ENCODE measurements at regions not wholly inside any gene's neighbourhood (a gene's known extent, or its start where the extent isn't known, plus 50 kb on each side); places are given as distances from the start of the nearest gene placed in this dataset.
A peak's percentile ranks its signal among the peaks of the same experiment; 100 is the strongest.

DNA sequence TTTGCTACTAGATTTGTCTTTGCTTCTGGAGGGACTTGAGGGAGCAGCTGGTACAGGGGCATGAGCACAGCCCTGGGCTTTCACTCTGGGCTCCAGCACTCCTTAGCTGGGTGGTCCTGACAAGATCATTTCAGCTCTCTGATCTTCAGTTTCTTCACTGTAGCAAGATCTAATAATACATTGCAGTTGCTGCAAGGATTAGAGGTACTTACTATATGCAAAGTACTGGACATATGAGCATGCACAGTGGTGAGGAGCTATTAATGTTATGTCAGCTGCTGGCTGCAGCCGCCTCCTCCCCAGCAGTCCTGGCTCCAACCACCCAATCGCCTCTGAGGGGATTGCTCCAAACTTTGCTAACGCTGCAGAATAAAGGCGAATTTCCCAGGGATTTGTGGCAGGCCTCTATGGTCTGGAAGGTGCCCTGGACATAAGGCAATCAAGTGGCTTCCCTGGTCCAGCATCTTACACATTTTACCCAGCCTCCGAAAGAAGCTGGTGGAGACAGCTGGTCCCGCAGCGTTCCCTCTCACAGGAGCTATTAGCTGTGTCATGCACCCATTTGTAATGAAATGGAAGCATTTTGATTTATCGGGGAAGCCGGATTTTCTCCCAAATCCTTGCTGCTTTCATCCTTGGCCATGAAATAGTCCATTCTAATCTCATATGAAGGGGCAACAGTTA lies 96.7 kb downstream of the RHOB start:
- Histone ChIP-seq H3K36me3 (no peaks in the 10 kb centered on the region), H3K27ac (no peak overlapping the region), H3K4me3 (no peak overlapping the region), H3K9me3 (no peaks in the 10 kb centered on the region), H3K27me3 (no peaks in the 10 kb centered on the region), H3K4me1 (no peaks in the 10 kb centered on the region)
- TF ChIP-seq, protein P1, sequence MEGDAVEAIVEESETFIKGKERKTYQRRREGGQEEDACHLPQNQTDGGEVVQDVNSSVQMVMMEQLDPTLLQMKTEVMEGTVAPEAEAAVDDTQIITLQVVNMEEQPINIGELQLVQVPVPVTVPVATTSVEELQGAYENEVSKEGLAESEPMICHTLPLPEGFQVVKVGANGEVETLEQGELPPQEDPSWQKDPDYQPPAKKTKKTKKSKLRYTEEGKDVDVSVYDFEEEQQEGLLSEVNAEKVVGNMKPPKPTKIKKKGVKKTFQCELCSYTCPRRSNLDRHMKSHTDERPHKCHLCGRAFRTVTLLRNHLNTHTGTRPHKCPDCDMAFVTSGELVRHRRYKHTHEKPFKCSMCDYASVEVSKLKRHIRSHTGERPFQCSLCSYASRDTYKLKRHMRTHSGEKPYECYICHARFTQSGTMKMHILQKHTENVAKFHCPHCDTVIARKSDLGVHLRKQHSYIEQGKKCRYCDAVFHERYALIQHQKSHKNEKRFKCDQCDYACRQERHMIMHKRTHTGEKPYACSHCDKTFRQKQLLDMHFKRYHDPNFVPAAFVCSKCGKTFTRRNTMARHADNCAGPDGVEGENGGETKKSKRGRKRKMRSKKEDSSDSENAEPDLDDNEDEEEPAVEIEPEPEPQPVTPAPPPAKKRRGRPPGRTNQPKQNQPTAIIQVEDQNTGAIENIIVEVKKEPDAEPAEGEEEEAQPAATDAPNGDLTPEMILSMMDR (IDR thresholded peaks at IDR 0.05), result no peak
- DNase-seq (peak in 2 of 4 donors; percentile 19 to 33), ATAC-seq (peak; percentile 23)
- intact Hi-C loops (cut with DNase I), result no loop called here

DNA sequence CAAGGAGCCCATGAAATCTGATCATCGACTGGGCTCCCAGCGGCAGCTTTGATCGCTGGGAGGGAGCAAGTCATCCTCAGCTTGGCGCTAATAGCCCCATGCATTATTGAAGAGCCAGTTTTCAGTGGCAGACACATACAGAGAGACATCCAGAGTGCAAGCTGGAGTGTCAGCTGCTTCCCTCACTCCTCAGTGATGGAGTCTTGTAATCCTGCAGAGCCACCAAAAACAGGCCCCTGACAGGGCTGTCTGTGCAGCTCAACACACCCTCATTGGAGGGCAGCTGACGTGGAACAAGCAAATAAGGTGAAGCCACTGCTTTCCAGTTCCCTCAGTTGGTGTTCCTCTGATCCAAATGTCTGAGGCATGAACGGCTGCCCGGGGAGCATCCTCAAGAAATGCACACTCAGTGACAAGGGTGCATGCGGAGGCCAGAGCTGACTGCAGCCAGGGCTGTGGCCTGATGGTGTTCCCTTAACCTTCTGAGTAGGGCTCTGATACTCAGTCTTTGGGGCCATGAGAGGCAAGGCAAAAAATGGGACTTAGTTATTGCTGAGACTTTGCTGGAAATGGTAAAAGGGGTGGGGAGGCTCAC lies 97.4 kb downstream of the RHOB start:
- Histone ChIP-seq H3K9me3 (no peaks in the 10 kb centered on the region), H3K4me3 (no peak overlapping the region), H3K27ac (no peak overlapping the region), H3K27me3 (no peaks in the 10 kb centered on the region), H3K4me1 (no peaks in the 10 kb centered on the region), H3K36me3 (no peaks in the 10 kb centered on the region)
- intact Hi-C loops (cut with DNase I), result no loop called here
- ATAC-seq, result no peak
- TF ChIP-seq, protein P1 (IDR thresholded peaks at IDR 0.05), result no peak
- DNase-seq, result peak in 1 of 4 donors; percentile 27

DNA sequence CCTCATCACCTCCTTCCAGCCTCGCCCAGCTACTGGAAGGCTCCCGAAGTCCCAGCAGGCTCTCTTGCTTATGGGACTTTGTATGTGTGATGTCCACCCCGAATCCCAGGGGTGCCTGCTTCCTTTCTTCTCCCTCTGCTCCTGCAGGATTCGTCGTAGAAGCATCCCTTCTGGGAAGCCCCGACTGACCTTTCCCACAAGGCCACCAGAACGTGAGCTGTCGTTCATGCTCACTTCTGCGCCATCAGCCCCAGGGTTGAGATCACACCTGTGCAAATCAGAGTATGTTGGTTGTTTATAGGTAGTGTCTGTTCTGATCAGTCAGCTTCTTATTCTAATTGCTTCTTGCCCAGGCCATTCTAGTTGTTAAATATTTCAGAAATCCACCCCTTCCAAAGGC lies 101.8 kb downstream of the HS1BP3 start:
- DNase-seq (peak in 1 of 4 donors; percentile 19), ATAC-seq (no peak)
- no peaks in the 10 kb centered on the region for H3K4me1 ChIP-seq
- H3K36me3 ChIP-seq, result no peaks in the 10 kb centered on the region
- H3K9me3 ChIP-seq, result no peaks in the 10 kb centered on the region
- H3K4me3 ChIP-seq, result no peak overlapping the region
- no peak overlapping the region for H3K27ac ChIP-seq
- H3K27me3 ChIP-seq, result no peaks in the 10 kb centered on the region
- intact Hi-C loops (cut with DNase I), result no loop called here
- TF ChIP-seq, protein P1 (IDR thresholded peaks at IDR 0.05), result no peak

DNA sequence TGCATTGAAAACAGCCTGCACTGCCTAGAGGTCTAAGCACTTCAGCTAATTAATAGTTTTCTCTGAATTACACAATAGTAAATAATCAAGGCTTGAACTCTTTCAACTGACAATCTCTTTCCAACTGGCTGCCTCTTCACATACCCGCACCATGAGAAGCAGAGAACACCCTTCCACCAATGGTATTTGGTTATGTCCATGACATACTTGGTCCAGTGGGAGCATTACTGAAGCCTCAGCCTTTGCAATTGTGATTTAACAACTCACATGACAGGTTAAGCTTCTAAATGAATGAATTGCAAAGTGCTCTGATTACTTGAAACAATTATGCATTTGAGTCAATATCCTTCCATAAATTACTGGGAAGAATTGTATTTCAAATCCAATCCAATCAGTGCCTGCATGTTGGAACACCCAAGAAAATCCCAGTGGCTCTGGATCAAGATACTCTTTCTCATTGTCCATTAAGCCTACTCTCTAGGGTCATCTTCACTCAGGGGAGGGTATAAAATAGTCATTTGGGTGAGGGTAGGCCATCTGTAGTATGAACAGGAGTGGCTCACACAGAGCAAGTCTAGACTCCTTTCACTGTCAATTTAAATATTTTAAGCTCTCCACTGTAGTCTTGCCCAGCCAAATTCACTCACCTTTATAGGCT lies 101.1 kb downstream of the HS1BP3 start:
- Histone ChIP-seq H3K27ac (no peak overlapping the region), H3K36me3 (no peaks in the 10 kb centered on the region), H3K4me1 (no peaks in the 10 kb centered on the region), H3K9me3 (no peaks in the 10 kb centered on the region), H3K27me3 (no peaks in the 10 kb centered on the region), H3K4me3 (no peak overlapping the region)
- ATAC-seq (no peak), DNase-seq (no peak)
- TF ChIP-seq, protein P1 (IDR thresholded peaks at IDR 0.05), result no peak
- intact Hi-C loops (cut with DNase I), result no loop called here

DNA sequence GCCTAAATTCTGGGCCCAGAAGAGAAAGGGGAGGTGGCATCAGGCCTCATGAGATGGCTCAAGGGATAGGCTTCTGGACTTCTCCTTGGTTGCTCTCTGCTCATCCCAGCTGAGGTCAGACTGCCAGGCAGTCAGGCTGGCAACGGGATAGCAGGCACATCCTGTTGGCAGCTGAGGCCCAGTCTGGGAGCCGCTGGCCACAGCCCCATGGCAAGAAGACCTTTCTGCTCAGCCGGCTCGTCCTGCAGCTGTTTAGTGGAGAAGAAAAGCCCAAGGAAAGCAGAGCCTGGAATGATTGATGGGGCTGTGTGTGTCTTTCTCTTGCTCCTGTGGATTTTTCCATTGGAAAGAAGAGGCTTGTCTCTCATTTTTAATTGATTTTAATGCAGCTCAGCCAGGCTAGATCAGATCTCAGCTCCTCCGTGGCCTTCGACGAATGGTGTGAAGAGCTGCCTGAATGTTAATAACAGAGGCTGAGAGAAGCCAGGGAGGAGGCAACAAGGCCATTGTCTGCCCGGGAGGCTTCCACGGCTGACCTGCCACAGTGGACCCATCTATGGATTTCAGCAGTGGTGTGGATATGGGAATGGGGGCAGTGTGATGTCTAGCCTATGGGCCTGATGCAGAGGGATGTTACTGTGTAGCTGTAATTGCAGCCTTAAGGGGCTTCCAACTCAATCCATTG lies 99.5 kb downstream of the HS1BP3 start:
- DNase-seq (peak in 1 of 4 donors; percentile 54), ATAC-seq (no peak)
- no peak overlapping the region for H3K4me3 ChIP-seq
- intact Hi-C loops (cut with DNase I), result no loop called here
- H3K9me3 ChIP-seq, result no peaks in the 10 kb centered on the region
- H3K27ac ChIP-seq, result no peak overlapping the region
- H3K36me3 ChIP-seq, result no peaks in the 10 kb centered on the region
- H3K27me3 ChIP-seq, result no peaks in the 10 kb centered on the region
- H3K4me1 ChIP-seq, result no peaks in the 10 kb centered on the region
- TF ChIP-seq, protein P1 (IDR thresholded peaks at IDR 0.05), result no peak
